ENCODE measurements at regions not wholly inside any gene's neighbourhood (a gene's known extent, or its start where the extent isn't known, plus 50 kb on each side); places are given as distances from the start of the nearest gene placed in this dataset.
A peak's percentile ranks its signal among the peaks of the same experiment; 100 is the strongest.

- DNase-seq (ENCODE audit: low read depth) = no peak
- H3K4me3 ChIP-seq (ENCODE audit: low read depth, low read length) = no peak overlapping the region
These were observed 1215.3 kb downstream of the PCDH18 start for GRCh38 chr4:136316961-136317360.

- no peak for DNase-seq (ENCODE audit: low read depth)
- no peak overlapping the region for H3K4me3 ChIP-seq (ENCODE audit: low read depth, low read length)
These were observed 1217.6 kb downstream of the PCDH18 start for GRCh38 chr4:136314686-136315085.

DNA sequence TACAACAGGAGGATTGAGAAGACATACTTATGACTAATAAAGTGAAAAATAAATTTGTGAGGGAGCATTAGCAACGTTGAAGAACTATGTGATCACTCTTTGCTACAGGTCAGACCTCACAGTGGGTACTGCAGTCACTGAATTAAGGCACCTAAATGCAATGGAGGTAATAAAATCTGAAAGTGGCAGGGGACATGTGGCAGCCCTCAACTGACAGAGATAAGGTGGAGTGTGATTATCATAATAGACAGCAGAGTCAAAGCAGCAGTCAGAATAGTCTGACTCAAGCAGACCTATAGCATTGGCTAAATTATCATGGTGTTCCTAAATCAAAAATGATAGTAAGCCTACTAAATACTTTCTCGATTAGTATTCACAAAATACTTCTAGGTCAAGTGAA, 1220.5 kb downstream of the PCDH18 start:
- DNase-seq (ENCODE audit: low read depth) = no peak
- H3K4me3 ChIP-seq (ENCODE audit: low read depth, low read length) = no peak overlapping the region

DNA sequence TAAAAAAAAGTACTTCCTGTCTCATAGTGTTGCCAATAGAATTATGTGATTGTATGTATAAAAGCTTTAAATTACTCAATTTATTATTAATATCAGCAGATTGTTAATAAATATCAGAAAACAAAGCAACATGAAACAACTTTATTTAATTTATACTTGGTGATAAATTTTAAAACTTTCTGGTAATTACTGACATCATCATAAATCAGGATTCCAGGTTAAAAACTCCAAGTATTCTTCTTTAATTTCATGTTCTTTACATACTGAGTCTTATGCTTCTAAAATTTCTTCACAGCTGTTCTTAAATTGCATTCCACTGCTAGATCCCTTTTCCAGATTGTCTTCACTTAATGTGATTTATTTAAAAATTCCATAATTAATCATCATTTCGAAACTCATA, 1224.5 kb downstream of the PCDH18 start:
- H3K4me3 ChIP-seq (ENCODE audit: low read depth, low read length) = no peak overlapping the region
- no peak for DNase-seq (ENCODE audit: low read depth)

DNA sequence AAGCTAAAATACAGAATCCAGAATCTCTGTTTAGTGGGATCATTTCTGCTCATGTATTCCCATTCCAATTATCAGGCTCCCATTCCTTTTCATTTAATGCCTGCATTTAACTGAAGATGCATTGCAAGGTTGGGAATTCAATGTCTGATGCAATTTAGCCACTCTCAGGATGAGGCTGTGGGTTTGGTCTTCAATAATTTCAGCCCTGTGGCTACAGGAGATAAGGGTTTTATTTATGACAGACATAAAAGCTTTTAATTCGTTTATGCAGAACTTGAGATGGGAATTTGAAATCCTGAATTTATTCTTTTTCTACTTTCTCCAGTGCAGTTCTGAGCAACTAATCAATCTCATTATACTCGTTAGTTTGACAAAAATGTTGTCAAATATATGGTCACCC, 1225.9 kb downstream of the PCDH18 start:
- H3K4me3 ChIP-seq (ENCODE audit: low read depth, low read length) = no peak overlapping the region
- no peak for DNase-seq (ENCODE audit: low read depth)

DNA sequence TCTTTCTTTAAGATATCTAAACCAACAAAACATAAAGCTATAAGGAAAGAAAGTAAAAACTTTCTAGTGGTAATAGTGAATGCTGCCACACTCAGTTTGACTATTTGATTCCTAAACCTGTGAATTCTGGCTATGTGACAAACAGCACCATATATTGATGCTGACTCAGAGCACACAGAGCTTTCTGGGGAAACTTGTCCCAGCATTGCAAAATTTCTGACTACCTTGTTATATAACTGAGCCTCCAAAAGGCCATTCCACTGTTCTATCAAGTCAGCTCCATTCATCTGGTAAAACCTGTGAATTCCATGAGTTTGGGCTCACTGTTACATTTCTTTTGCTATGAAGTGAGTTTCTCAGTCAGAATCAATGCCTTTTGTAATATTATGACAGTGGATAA, 1229.7 kb downstream of the PCDH18 start:
- no peak for DNase-seq (ENCODE audit: low read depth)
- no peak overlapping the region for H3K4me3 ChIP-seq (ENCODE audit: low read depth, low read length)

DNA sequence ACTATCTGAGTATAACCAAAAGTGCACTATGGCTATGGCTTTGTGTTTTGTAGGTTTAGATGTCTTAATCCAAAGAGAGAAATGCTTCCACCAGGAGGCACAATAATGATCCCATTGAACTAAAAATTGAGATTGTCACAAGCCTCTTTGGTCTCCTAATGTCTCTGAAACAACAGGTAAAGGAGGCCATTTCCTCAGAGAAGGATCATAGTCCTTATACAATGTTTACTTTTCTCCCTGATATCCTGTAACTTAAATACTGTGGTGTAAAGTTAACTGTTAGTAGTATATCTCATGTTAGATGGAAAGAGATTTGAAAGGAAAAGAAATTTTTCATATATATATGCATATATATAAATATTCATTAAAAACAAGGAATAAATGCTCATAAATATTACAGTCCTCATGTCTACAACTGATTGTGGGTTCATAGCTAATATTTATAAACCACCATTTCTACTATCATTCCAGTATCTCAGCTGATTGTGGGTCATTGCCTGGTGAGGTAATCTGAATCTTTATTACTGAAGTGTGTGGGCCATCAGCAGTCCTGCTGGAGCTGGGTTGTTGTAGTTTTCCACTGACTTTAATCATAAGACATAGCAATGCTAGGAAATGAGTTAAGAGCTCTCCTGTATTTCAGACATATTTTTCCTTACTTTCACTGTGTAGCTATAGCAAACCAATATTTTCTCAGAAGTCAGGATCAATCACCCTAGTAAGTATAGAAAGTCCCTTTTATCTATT, 1230.4 kb downstream of the PCDH18 start:
- H3K4me3 ChIP-seq (ENCODE audit: low read depth, low read length) = no peak overlapping the region
- DNase-seq (ENCODE audit: low read depth) = no peak

DNA sequence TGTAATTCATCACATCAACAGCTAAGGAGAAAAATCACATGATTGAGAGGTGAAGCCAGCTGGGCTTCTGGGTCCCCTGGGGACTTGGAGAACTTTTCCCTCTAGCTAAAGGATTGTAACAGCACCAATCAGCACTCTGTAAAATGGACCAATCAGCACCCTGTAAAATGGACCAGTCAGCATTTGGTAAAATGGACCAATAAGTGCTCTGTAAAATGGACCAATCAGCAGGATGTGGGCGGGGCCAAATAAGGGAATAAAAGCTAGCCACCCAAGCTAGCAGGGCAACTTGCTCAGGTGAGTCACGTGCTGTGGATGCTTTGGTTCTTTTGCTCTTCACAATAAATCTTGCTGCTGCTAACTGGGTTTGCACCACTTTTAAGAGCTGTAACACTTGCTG, 1248.3 kb downstream of the PCDH18 start:
- no peak overlapping the region for H3K4me3 ChIP-seq (ENCODE audit: low read depth, low read length)
- DNase-seq (ENCODE audit: low read depth) = no peak

- no peak overlapping the region for H3K4me3 ChIP-seq (ENCODE audit: low read depth, low read length)
- DNase-seq (ENCODE audit: low read depth) = no peak
These were observed 1250.4 kb downstream of the PCDH18 start for GRCh38 chr4:136281889-136282288.

DNA sequence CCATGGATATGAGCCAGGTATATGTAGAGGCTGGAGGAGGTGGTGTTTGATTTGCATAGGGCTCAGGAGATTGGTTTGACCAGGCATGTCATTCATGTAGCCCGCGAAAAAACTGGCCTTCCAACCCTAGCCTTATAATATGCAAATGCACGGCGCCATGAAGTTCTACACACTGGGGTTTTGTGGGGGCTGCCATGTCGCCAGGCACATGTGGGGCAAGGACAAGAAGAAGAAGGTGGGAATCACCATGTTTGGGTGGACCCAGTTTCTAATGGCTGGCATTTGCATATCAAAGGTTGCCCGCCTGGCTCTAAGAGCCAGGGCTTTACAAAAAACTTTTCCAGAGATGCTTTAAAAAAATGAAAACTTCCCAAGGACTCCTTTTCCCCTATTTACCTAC, 1251.0 kb downstream of the PCDH18 start:
- no peak overlapping the region for H3K4me3 ChIP-seq (ENCODE audit: low read depth, low read length)
- no peak for DNase-seq (ENCODE audit: low read depth)

DNA sequence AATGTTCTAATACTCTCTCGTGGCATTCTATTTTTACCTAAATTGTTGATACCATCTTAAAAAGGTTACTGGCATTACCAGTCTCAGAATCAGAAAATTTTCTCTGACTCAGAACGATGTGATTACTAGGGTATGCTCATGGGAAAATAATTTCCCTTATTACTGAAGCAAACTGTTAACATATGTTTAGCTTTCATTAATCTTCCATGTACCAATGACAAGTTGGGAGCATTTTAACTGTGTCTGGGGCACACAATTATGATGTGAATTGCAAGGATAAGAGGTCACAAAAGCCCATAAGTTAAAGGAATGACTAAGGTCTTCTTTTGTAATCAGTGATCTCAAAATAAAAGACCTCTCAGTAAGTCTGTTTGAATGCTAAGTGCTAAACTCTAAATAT, 1254.6 kb downstream of the PCDH18 start:
- DNase-seq (ENCODE audit: low read depth) = no peak
- H3K4me3 ChIP-seq (ENCODE audit: low read depth, low read length) = no peak overlapping the region

DNA sequence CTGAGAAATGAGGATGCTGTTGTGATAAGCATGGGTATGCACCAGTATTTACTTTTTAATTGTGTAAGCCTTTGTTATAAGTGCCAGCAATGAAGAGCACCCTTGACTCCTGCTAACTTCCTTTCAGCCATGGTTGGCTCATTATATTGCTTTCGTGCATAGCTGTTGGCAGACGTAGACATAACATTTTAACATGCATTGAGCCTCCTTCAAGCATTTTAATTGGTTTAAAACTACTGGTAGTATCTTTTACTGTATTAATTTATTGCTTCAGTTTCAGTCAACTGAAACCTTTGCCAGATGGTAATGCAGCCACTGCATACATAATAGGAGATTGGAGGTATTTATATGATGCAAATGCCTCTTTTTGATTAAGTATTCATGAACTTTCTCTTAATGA, 1285.4 kb downstream of the PCDH18 start:
- DNase-seq (ENCODE audit: low read depth) = no peak
- H3K4me3 ChIP-seq (ENCODE audit: low read depth, low read length) = no peak overlapping the region

- no peak overlapping the region for H3K4me3 ChIP-seq (ENCODE audit: low read depth, low read length)
- peak; percentile 1 for DNase-seq (ENCODE audit: low read depth)
These were observed 1290.9 kb downstream of the PCDH18 start for GRCh38 chr4:136241221-136241986.

DNA sequence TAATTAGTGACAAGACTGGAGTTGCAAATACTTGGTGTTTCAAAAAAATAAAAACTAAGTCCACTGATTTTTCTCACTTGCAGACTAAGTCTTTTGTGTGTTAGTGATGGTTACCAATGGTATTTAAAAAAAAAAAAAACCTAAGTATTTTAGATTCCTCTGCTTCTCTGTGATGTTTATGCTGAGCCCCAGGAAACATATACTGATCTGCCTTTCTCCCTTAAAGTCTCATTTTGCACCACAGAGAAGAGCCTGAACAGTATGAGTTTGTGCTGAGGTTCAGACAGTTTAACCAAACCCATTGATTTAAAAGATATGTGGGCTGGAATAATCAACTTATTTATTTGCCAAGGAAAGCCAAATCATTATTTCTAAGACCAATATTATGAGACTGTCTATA, 1305.0 kb downstream of the PCDH18 start:
- no peak for DNase-seq (ENCODE audit: low read depth)
- H3K4me3 ChIP-seq (ENCODE audit: low read depth, low read length) = no peak overlapping the region

- H3K4me3 ChIP-seq (ENCODE audit: low read depth, low read length) = no peak overlapping the region
- no peak for DNase-seq (ENCODE audit: low read depth)
These were observed 1312.6 kb downstream of the PCDH18 start for GRCh38 chr4:136219592-136220125.

DNA sequence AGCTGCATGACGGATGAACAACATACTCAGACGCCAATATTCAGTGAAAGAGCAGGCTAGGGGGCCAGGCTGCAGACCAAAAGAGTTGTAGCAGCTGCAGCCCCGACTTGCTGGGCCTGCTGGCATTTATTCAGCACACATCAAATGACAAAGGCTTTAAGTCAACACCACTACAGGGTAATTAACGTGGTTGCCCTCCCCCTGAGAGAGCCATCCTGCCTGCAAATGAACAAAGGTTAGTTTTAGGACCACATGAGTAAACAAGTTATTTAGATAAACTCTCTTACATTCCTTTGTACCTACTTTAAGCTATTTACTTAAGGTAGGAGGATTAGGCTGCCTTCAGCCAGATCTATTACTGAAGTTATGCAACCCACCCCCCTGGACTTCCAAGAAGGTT, 1329.1 kb downstream of the PCDH18 start:
- no peak overlapping the region for H3K4me3 ChIP-seq (ENCODE audit: low read depth, low read length)
- no peak for DNase-seq (ENCODE audit: low read depth)

- DNase-seq (ENCODE audit: low read depth) = no peak
- no peak overlapping the region for H3K4me3 ChIP-seq (ENCODE audit: low read depth, low read length)
These were observed 1333.9 kb downstream of the PCDH18 start for GRCh38 chr4:136198358-136198757.

GRCh38 chr4:136194962-136195361, 1337.3 kb downstream of the PCDH18 start:
- no peak overlapping the region for H3K4me3 ChIP-seq (ENCODE audit: low read depth, low read length)
- DNase-seq (ENCODE audit: low read depth) = no peak

DNA sequence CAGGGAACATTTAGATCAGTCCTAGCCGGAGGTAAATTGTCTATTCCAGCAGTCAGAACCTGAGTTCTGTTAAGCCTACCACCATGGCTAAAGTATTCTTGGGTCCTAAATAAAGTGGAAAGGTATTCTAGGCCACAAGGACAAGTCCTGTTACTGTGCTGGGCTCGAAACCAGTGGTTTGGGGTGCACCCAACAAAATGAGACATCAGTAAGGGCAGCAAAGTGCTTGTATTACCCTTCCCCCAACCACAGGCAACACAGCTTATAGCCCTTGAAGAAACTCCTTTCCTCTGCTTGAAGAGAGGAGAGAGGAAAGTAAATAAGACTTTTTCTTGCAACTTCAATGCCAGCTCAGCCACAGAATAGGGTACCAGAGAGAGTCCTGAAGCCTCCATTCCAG, 1345.6 kb downstream of the PCDH18 start:
- no peak overlapping the region for H3K4me3 ChIP-seq (ENCODE audit: low read depth, low read length)
- no peak for DNase-seq (ENCODE audit: low read depth)

DNA sequence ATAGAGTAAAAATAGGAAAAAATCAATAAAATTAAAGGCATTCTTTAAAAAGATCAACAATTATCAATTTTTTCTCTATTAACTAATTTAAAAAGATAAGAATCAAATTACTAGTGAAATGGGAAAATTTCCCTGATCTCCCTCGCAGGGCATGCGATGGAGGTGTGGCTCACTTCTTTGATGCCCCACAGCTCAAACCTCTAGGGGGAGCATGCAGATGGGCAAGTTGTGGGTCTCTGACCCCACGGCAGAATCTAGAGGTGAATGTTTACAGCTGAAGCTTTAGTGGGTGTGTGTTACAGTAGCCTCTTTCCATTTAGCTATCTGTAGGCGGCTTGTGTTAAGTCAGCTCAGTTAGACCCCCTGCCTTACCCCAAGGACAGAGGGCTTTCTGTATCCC, 1348.8 kb downstream of the PCDH18 start:
- no peak for DNase-seq (ENCODE audit: low read depth)

GRCh38 chr4:136156947-136157346, 1375.3 kb downstream of the PCDH18 start:
- DNase-seq (ENCODE audit: low read depth) = no peak
- H3K4me3 ChIP-seq (ENCODE audit: low read depth, low read length) = no peak overlapping the region

More for the DNA sequence above, 1348.8 kb downstream of the PCDH18 start:
- no peak overlapping the region for H3K4me3 ChIP-seq (ENCODE audit: low read depth, low read length)
